ENCODE measurements at regions not wholly inside any gene's neighbourhood (a gene's known extent, or its start where the extent isn't known, plus 50 kb on each side); places are given as distances from the start of the nearest gene placed in this dataset.

GRCh38 chr2:13770279-13770678 lies 862.2 kb upstream of the LRATD1 start (continued):
- TF ChIP-seq ZBTB40 (IDR thresholded peaks at IDR 0.05; ENCODE audit: borderline replicate concordance) (no peak), RUNX3 (IDR thresholded peaks at IDR 0.05; ENCODE audit: low read length) (peak; percentile 53), ATF7 (IDR thresholded peaks at IDR 0.05; ENCODE audit: low read depth) (peak; percentile 41), PML (IDR thresholded peaks at IDR 0.05; ENCODE audit: low read length) (no peak), IKZF2 (IDR thresholded peaks at IDR 0.05) (peak in 1 of 2 experiments; percentile 39; a peak in 2 of 4 replicates), YY1 (IDR thresholded peaks at IDR 0.05; ENCODE audit: low read depth, low read length) (no peak), ZNF207 (IDR thresholded peaks at IDR 0.05; ENCODE audit: borderline replicate concordance) (no peak), RBBP5 (conservative IDR thresholded peaks at IDR 0.05) (no peak), ELK1 (IDR thresholded peaks at IDR 0.05; ENCODE audit: low read depth, low read length) (no peak), TARDBP (IDR thresholded peaks at IDR 0.05; ENCODE audit: borderline replicate concordance) (no peak), HDGF (IDR thresholded peaks at IDR 0.05) (no peak), EGR1 (IDR thresholded peaks at IDR 0.05; ENCODE audit: borderline replicate concordance in 1 of 2, low read depth in 2 of 2, low read length in 2 of 2) (no peak), IRF5 (IDR thresholded peaks at IDR 0.05; ENCODE audit: borderline replicate concordance) (no peak), GABPA (IDR thresholded peaks at IDR 0.05; ENCODE audit: low read depth) (no peak), MXI1 (IDR thresholded peaks at IDR 0.05; ENCODE audit: low read depth, low read length) (no peak), SRF (IDR thresholded peaks at IDR 0.05; ENCODE audit: low read depth in 2 of 2, low read length in 2 of 2) (no peak), E2F4 (IDR thresholded peaks at IDR 0.05; ENCODE audit: low read depth, low read length) (no peak), PKNOX1 (IDR thresholded peaks at IDR 0.05) (0 out of 2 replicates have a peak, but pooled peaks have one; percentile 21), MYB (IDR thresholded peaks at IDR 0.05; ENCODE audit: borderline replicate concordance, low read depth, low read length) (no peak), EED (IDR thresholded peaks at IDR 0.05; ENCODE audit: low read depth) (no peak), DPF2 (IDR thresholded peaks at IDR 0.05) (0 out of 2 replicates have a peak, but pooled peaks have one; percentile 14)
